Muscle layer of duodenum (tissue), 2 donors: ENCODE measurements at regions not wholly inside any gene's neighbourhood (a gene's known extent, or its start where the extent isn't known, plus 50 kb on each side); places are given as distances from the start of the nearest gene placed in this dataset.
A peak's percentile ranks its signal among the peaks of the same experiment; 100 is the strongest.
"Not testable (repeated sequence)": the region's sequence is repeated elsewhere in the genome, so short reads cannot be mapped to it uniquely, and the experiment has no call there.

Source experiments
- H3K27ac ChIP-seq: one replicate; pipeline ENCODE4 v1.7.0; 2013; ENCODE audit warnings: mild to moderate bottlenecking, low read length
- H3K27me3 ChIP-seq: one replicate; pipeline ENCODE4 v1.7.0; 2013; ENCODE audit warnings: low read depth, mild to moderate bottlenecking, control low read depth, low read length
- H3K36me3 ChIP-seq, 2 donors: one replicate each; pipeline ENCODE4 v1.7.0; 2013; ENCODE audit warnings: low read length in 2 of 2, control low read depth in 1 of 2, mild to moderate bottlenecking in 1 of 2; ENCODE audit not compliant: insufficient read depth in 2 of 2, control insufficient read depth in 1 of 2
- H3K4me1 ChIP-seq, 2 donors: one replicate each; pipeline ENCODE4 v1.7.0; 2013; ENCODE audit warnings: low read length in 2 of 2, mild to moderate bottlenecking in 2 of 2, control low read depth in 1 of 2, moderate library complexity in 1 of 2; ENCODE audit not compliant: insufficient read depth in 2 of 2, control insufficient read depth in 1 of 2
- H3K4me3 ChIP-seq, 2 donors: one replicate each; pipeline ENCODE4 v1.7.0; 2013; ENCODE audit warnings: low read length in 2 of 2, low read depth in 1 of 2, mild to moderate bottlenecking in 1 of 2
- H3K9me3 ChIP-seq, 2 donors: one replicate each; pipeline ENCODE4 v1.7.0; 2013; ENCODE audit warnings: low read length in 2 of 2, control low read depth in 1 of 2, mild to moderate bottlenecking in 1 of 2; ENCODE audit not compliant: control insufficient read depth in 1 of 2
- donor health status: healthy.

- Histone ChIP-seq H3K4me1 (peaks cover 0 to 12% of the 10 kb centered on the region in 2 donors), H3K27me3 (no peaks in the 10 kb centered on the region), H3K4me3 (no peak overlapping the region), H3K36me3 (no peaks in the 10 kb centered on the region), H3K9me3 (no peaks in the 10 kb centered on the region), H3K27ac (no peak overlapping the region)
Observed at GRCh38 chr2:2773692-2774091, 442.6 kb upstream of the MYT1L start.

GRCh38 chr2:2773080-2773479 lies 442.0 kb upstream of the MYT1L start:
- not testable (repeated sequence) for H3K27ac ChIP-seq, H3K9me3 ChIP-seq, H3K36me3 ChIP-seq, H3K27me3 ChIP-seq, H3K4me3 ChIP-seq
- peaks cover 0 to 12% of the 10 kb centered on the region in 2 donors for H3K4me1 ChIP-seq

GRCh38 chr2:2771721-2772411 lies 440.8 kb upstream of the MYT1L start:
- H3K27ac ChIP-seq = no peak overlapping the region
- no peaks in the 10 kb centered on the region for H3K36me3 ChIP-seq
- no peaks in the 10 kb centered on the region for H3K27me3 ChIP-seq
- H3K9me3 ChIP-seq = no peaks in the 10 kb centered on the region
- H3K4me1 ChIP-seq = peaks cover 0 to 12% of the 10 kb centered on the region in 2 donors
- H3K4me3 ChIP-seq = no peak overlapping the region

- H3K27ac ChIP-seq = no peak overlapping the region
- peaks cover 0 to 12% of the 10 kb centered on the region in 2 donors for H3K4me1 ChIP-seq
- H3K9me3 ChIP-seq = no peaks in the 10 kb centered on the region
- H3K36me3 ChIP-seq = no peaks in the 10 kb centered on the region
- no peaks in the 10 kb centered on the region for H3K27me3 ChIP-seq
- peak overlapping the region in 1 of 2 donors; percentile 44 for H3K4me3 ChIP-seq
Observed at GRCh38 chr2:2769481-2770431, 438.7 kb upstream of the MYT1L start.

- Histone ChIP-seq H3K4me3 (no peak overlapping the region), H3K36me3 (no peaks in the 10 kb centered on the region), H3K9me3 (no peaks in the 10 kb centered on the region), H3K27ac (no peak overlapping the region), H3K4me1 (peaks cover 8 to 20% of the 10 kb centered on the region in 2 donors), H3K27me3 (no peaks in the 10 kb centered on the region)
Observed at GRCh38 chr2:2768476-2768875, 437.4 kb upstream of the MYT1L start.

- Histone ChIP-seq H3K4me3 (no peak overlapping the region), H3K4me1 (peaks cover 8 to 27% of the 10 kb centered on the region in 2 donors), H3K36me3 (no peaks in the 10 kb centered on the region), H3K9me3 (no peaks in the 10 kb centered on the region), H3K27ac (no peak overlapping the region), H3K27me3 (no peaks in the 10 kb centered on the region)
Observed at GRCh38 chr2:2767837-2768236, 436.8 kb upstream of the MYT1L start.

GRCh38 chr2:2765839-2766495 lies 434.9 kb upstream of the MYT1L start:
- Histone ChIP-seq H3K4me1 (peaks cover 8 to 27% of the 10 kb centered on the region in 2 donors), H3K27me3 (no peaks in the 10 kb centered on the region), H3K36me3 (no peaks in the 10 kb centered on the region), H3K27ac (no peak overlapping the region), H3K4me3 (no peak overlapping the region), H3K9me3 (peaks cover 0 to under 1% of the 10 kb centered on the region in 2 donors)

- Histone ChIP-seq H3K4me3 (no peak overlapping the region), H3K27ac (no peak overlapping the region), H3K4me1 (peaks cover 8 to 27% of the 10 kb centered on the region in 2 donors), H3K27me3 (no peaks in the 10 kb centered on the region), H3K9me3 (peaks cover 0 to 7% of the 10 kb centered on the region in 2 donors), H3K36me3 (no peaks in the 10 kb centered on the region)
Observed at GRCh38 chr2:2765176-2765800, 434.2 kb upstream of the MYT1L start.

GRCh38 chr2:2764739-2765138 lies 433.7 kb upstream of the MYT1L start:
- Histone ChIP-seq H3K4me1 (peaks cover 8 to 23% of the 10 kb centered on the region in 2 donors), H3K9me3 (peaks cover 0 to 9% of the 10 kb centered on the region in 2 donors), H3K4me3 (no peak overlapping the region), H3K27me3 (no peaks in the 10 kb centered on the region), H3K27ac (no peak overlapping the region), H3K36me3 (no peaks in the 10 kb centered on the region)

- H3K4me3 ChIP-seq = no peak overlapping the region
- no peak overlapping the region for H3K27ac ChIP-seq
- H3K27me3 ChIP-seq = no peaks in the 10 kb centered on the region
Observed at GRCh38 chr2:2764001-2764355, 432.9 kb upstream of the MYT1L start.

More at GRCh38 chr2:2764001-2764355, 432.9 kb upstream of the MYT1L start:
- Histone ChIP-seq H3K36me3 (no peaks in the 10 kb centered on the region), H3K4me1 (peaks cover 8 to 15% of the 10 kb centered on the region in 2 donors), H3K9me3 (peaks cover 0 to 9% of the 10 kb centered on the region in 2 donors)
